HG02588 (cell line): ENCODE measurements at regions not wholly inside any gene's neighbourhood (a gene's known extent, or its start where the extent isn't known, plus 50 kb on each side); places are given as distances from the start of the nearest gene placed in this dataset.

Source experiments
- ATAC-seq: cut with Tn5 transposase; IDR thresholded peaks from one replicate; pipeline ENCODE4 v1.9.1; 2021; ENCODE audit warnings: mild to moderate bottlenecking, moderate library complexity; ENCODE audit not compliant: unreplicated experiment

- no peak for ATAC-seq
Observed at GRCh38 chr1:232114985-232115384, 488.4 kb downstream of the DISC1 start.

- no peak for ATAC-seq
Observed at GRCh38 chr1:232112076-232112475, 485.5 kb downstream of the DISC1 start.

GRCh38 chr1:232111611-232112010 lies 485.0 kb downstream of the DISC1 start:
- no peak for ATAC-seq

GRCh38 chr1:232110281-232111090 lies 483.9 kb downstream of the DISC1 start:
- no peak for ATAC-seq

- no peak for ATAC-seq
Observed at GRCh38 chr1:232109391-232109790, 482.8 kb downstream of the DISC1 start.

- ATAC-seq = no peak
Observed at GRCh38 chr1:232108598-232108997, 482.0 kb downstream of the DISC1 start.

GRCh38 chr1:232106415-232106814 lies 479.8 kb downstream of the DISC1 start:
- ATAC-seq = no peak

GRCh38 chr1:232105561-232105960 lies 479.0 kb downstream of the DISC1 start:
- no peak for ATAC-seq

GRCh38 chr1:232101231-232101630 lies 474.6 kb downstream of the DISC1 start:
- no peak for ATAC-seq

GRCh38 chr1:232096751-232097150 lies 470.2 kb downstream of the DISC1 start:
- no peak for ATAC-seq
